Frontal cortex (tissue), 3 donors: ENCODE measurements at regions not wholly inside any gene's neighbourhood (a gene's known extent, or its start where the extent isn't known, plus 50 kb on each side); places are given as distances from the start of the nearest gene placed in this dataset.

ENCODE experiments used
- DNase-seq, 2 donors: peaks; one replicate each; pipeline ENCODE4 v3.0.0; 2012; ENCODE audit warnings: low spot score in 2 of 2
- FAIRE-seq: peaks from 2 replicates; lab custom pipeline; 2012; peaks lifted over from hg19 to GRCh38; lab: Jason Lieb, UNC
- donor health status: control.
- donor health status: control.
- donor health status: control.

- DNase-seq (no peak), FAIRE-seq (no peak)
These were observed 275.4 kb downstream of the ABHD5 start for GRCh38 chr3:43966126-43966525.

- FAIRE-seq = no peak
- no peak for DNase-seq
These were observed 275.2 kb upstream of the TOPAZ1 start for GRCh38 chr3:43966530-43966929.

- FAIRE-seq (no peak), DNase-seq (no peak)
These were observed 273.2 kb upstream of the TOPAZ1 start for GRCh38 chr3:43968465-43968864.

- DNase-seq = no peak
- no peak for FAIRE-seq
These were observed 271.7 kb upstream of the TOPAZ1 start for GRCh38 chr3:43969944-43970343.

GRCh38 chr3:43970351-43970750 lies 271.3 kb upstream of the TOPAZ1 start:
- FAIRE-seq = no peak
- no peak for DNase-seq

- DNase-seq (no peak), FAIRE-seq (no peak)
These were observed 270.8 kb upstream of the TOPAZ1 start for GRCh38 chr3:43970920-43971319.

GRCh38 chr3:43971486-43971885 lies 270.2 kb upstream of the TOPAZ1 start:
- no peak for DNase-seq
- FAIRE-seq = no peak

- FAIRE-seq (no peak), DNase-seq (no peak)
These were observed 263.0 kb upstream of the TOPAZ1 start for GRCh38 chr3:43978708-43979107.

GRCh38 chr3:43979645-43980044 lies 262.0 kb upstream of the TOPAZ1 start:
- DNase-seq = no peak
- FAIRE-seq = no peak

- peak in 1 of 2 donors; percentile 42 for DNase-seq
- FAIRE-seq = no peak
These were observed 246.8 kb upstream of the TOPAZ1 start for GRCh38 chr3:43994657-43995546.

GRCh38 chr3:43995547-43996378 lies 245.9 kb upstream of the TOPAZ1 start:
- FAIRE-seq = no peak
- no peak for DNase-seq

GRCh38 chr3:43996379-43997301 lies 245.0 kb upstream of the TOPAZ1 start:
- peak in 1 of 2 donors; percentile 52 for DNase-seq
- no peak for FAIRE-seq

- FAIRE-seq = no peak
These were observed 244.4 kb upstream of the TOPAZ1 start for GRCh38 chr3:43997316-43997715.

GRCh38 chr3:43997788-43998369 lies 243.8 kb upstream of the TOPAZ1 start:
- DNase-seq (peak in 1 of 2 donors; percentile 34), FAIRE-seq (no peak)

More at GRCh38 chr3:43997316-43997715, 244.4 kb upstream of the TOPAZ1 start:
- no peak for DNase-seq

- no peak for DNase-seq
- no peak for FAIRE-seq
These were observed 243.3 kb upstream of the TOPAZ1 start for GRCh38 chr3:43998370-43998835.

GRCh38 chr3:43998836-43999727 lies 242.6 kb upstream of the TOPAZ1 start:
- DNase-seq = peak; percentile 70 to 77
- no peak for FAIRE-seq

- FAIRE-seq (no peak), DNase-seq (no peak)
These were observed 241.9 kb upstream of the TOPAZ1 start for GRCh38 chr3:43999728-44000319.

GRCh38 chr3:44000586-44000985 lies 241.1 kb upstream of the TOPAZ1 start:
- no peak for DNase-seq
- no peak for FAIRE-seq
